H9 (cell line): ENCODE measurements at regions not wholly inside any gene's neighbourhood (a gene's known extent, or its start where the extent isn't known, plus 50 kb on each side); places are given as distances from the start of the nearest gene placed in this dataset.
A peak's percentile ranks its signal among the peaks of the same experiment; 100 is the strongest.
"Not testable (repeated sequence)": the region's sequence is repeated elsewhere in the genome, so short reads cannot be mapped to it uniquely, and the experiment has no call there.

ENCODE experiments used
- DNase-seq: peaks from one replicate; pipeline ENCODE4 v3.0.0-alpha.2; 2017
- H2AFZ ChIP-seq: one replicate; pipeline ENCODE4 v1.6.1; 2013; ENCODE audit warnings: mild to moderate bottlenecking, low read length, control low read depth, moderate library complexity
- H2AK5ac ChIP-seq: 2 replicates; pipeline ENCODE4 v1.6.1; 2013; ENCODE audit warnings: low read length, control low read depth, mixed read lengths; ENCODE audit not compliant: insufficient read length
- H2BK120ac ChIP-seq: one replicate; pipeline ENCODE4 v1.6.1; 2013; ENCODE audit warnings: low read depth, mild to moderate bottlenecking, low read length, control low read depth, inconsistent platforms; ENCODE audit not compliant: poor library complexity, severe bottlenecking
- H2BK12ac ChIP-seq: 2 replicates; pipeline ENCODE4 v1.6.1; 2013; ENCODE audit warnings: low read length, control low read depth, mixed read lengths, low read depth; ENCODE audit not compliant: insufficient read length
- H2BK15ac ChIP-seq: 2 replicates; pipeline ENCODE4 v1.6.1; 2013; ENCODE audit warnings: low read depth, low read length, control low read depth
- H2BK20ac ChIP-seq: one replicate; pipeline ENCODE4 v1.6.1; 2013; ENCODE audit warnings: low read depth, mild to moderate bottlenecking, low read length, control low read depth, inconsistent platforms; ENCODE audit not compliant: poor library complexity, severe bottlenecking
- H2BK5ac ChIP-seq: 2 replicates; pipeline ENCODE4 v1.6.1; 2013; ENCODE audit warnings: low read length, control low read depth, mixed read lengths; ENCODE audit not compliant: insufficient read length
- H3K14ac ChIP-seq: 2 replicates; pipeline ENCODE4 v1.6.1; 2013; ENCODE audit warnings: low read length, control low read depth; ENCODE audit not compliant: insufficient read depth
- H3K18ac ChIP-seq: 2 replicates; pipeline ENCODE4 v1.6.1; 2013; ENCODE audit warnings: low read depth, mild to moderate bottlenecking, mixed read lengths, low read length, control low read depth; ENCODE audit not compliant: insufficient read length
- H3K23ac ChIP-seq: 2 replicates; pipeline ENCODE4 v1.6.1; 2013; ENCODE audit warnings: low read length, control low read depth, mixed read lengths, low read depth; ENCODE audit not compliant: insufficient read length
- H3K23me2 ChIP-seq: 2 replicates; pipeline ENCODE4 v1.6.1; 2013; ENCODE audit warnings: low read depth, mild to moderate bottlenecking, mixed read lengths, low read length, control low read depth; ENCODE audit not compliant: insufficient read length, poor library complexity, severe bottlenecking
- H3K27ac ChIP-seq: 2 replicates; pipeline ENCODE4 v1.5.1; 2013; ENCODE audit warnings: low read length, control low read depth, mixed read lengths, low read depth; ENCODE audit not compliant: insufficient read length
- H3K27me3 ChIP-seq: 2 replicates; pipeline ENCODE4 v1.6.1; 2013; ENCODE audit warnings: low read length, control low read depth, inconsistent platforms; ENCODE audit not compliant: insufficient read depth
- H3K4ac ChIP-seq: 2 replicates; pipeline ENCODE4 v1.6.1; 2013; ENCODE audit warnings: low read depth, mild to moderate bottlenecking, control low read depth, inconsistent platforms, low read length, moderate library complexity
- H3K4me1 ChIP-seq: 2 replicates; pipeline ENCODE4 v1.6.1; 2013; ENCODE audit warnings: low read length, control low read depth, inconsistent platforms; ENCODE audit not compliant: insufficient read depth
- H3K4me2 ChIP-seq: 2 replicates; pipeline ENCODE4 v1.6.1; 2013; ENCODE audit warnings: low read length, control low read depth, mixed read lengths; ENCODE audit not compliant: insufficient read length, insufficient read depth
- H3K56ac ChIP-seq: 2 replicates; pipeline ENCODE4 v1.6.1; 2013; ENCODE audit warnings: low read depth, mild to moderate bottlenecking, mixed read lengths, low read length, control low read depth; ENCODE audit not compliant: insufficient read length
- H3K79me1 ChIP-seq: 2 replicates; pipeline ENCODE4 v1.6.1; 2013; ENCODE audit warnings: low read depth, mild to moderate bottlenecking, moderate library complexity, low read length, control low read depth, inconsistent platforms; ENCODE audit not compliant: insufficient read depth, poor library complexity, severe bottlenecking
- H3K79me2 ChIP-seq: 2 replicates; pipeline ENCODE4 v1.6.1; 2013; ENCODE audit warnings: low read length, control low read depth, inconsistent platforms; ENCODE audit not compliant: insufficient read depth
- H3K9ac ChIP-seq: 2 replicates; pipeline ENCODE4 v1.6.1; 2013; ENCODE audit warnings: low read length, control low read depth, mixed read lengths; ENCODE audit not compliant: insufficient read length; ENCODE audit errors: extremely low read depth
- H3K9me3 ChIP-seq: one replicate; pipeline ENCODE4 v1.6.1; 2013; ENCODE audit warnings: low read depth, low read length, inconsistent platforms; ENCODE audit not compliant: control insufficient read depth
- H3T11ph ChIP-seq: one replicate; pipeline ENCODE4 v1.6.1; 2013; ENCODE audit warnings: mild to moderate bottlenecking, low read length, control low read depth, inconsistent platforms
- H4K20me1 ChIP-seq: one replicate; pipeline ENCODE4 v1.6.1; 2013; ENCODE audit not compliant: control insufficient read depth, insufficient read length, insufficient read depth
- H4K5ac ChIP-seq: 2 replicates; pipeline ENCODE4 v1.6.1; 2013; ENCODE audit warnings: low read depth, mild to moderate bottlenecking, mixed read lengths, low read length, control low read depth; ENCODE audit not compliant: insufficient read length
- H4K8ac ChIP-seq: replicated peaks from 2 replicates; pipeline ENCODE4 v1.6.1; 2013; ENCODE audit warnings: low read length, control low read depth, mixed read lengths, low read depth; ENCODE audit not compliant: insufficient read length
- H4K91ac ChIP-seq: 2 replicates; pipeline ENCODE4 v1.6.1; 2013; ENCODE audit warnings: low read depth, mild to moderate bottlenecking, moderate library complexity, mixed read lengths, low read length, control low read depth; ENCODE audit not compliant: insufficient read length
- H3K27ac Mint-ChIP-seq, 3 experiments: 2 replicates in 2 of 3; 3 replicates in 1 of 3; pipeline ENCODE4 v1.8.0; 2020 to 2021; ENCODE audit warnings: mixed read lengths in 3 of 3, mild to moderate bottlenecking in 1 of 3, moderate library complexity in 1 of 3
- H3K27me3 Mint-ChIP-seq: 2 replicates; pipeline ENCODE4 v1.8.0; 2021; ENCODE audit warnings: low read depth, mild to moderate bottlenecking, moderate library complexity, mixed read lengths
- H3K36me3 Mint-ChIP-seq, 3 experiments: 2 replicates in 2 of 3; 3 replicates in 1 of 3; pipeline ENCODE4 v1.8.0; 2020 to 2021; ENCODE audit warnings: low read depth in 3 of 3, mixed read lengths in 3 of 3; ENCODE audit not compliant: insufficient read depth in 1 of 3
- H3K4me1 Mint-ChIP-seq, 2 experiments: 2 replicates each; pipeline ENCODE4 v1.8.0; 2020; ENCODE audit warnings: mixed read lengths in 2 of 2
- H3K4me3 Mint-ChIP-seq, 2 experiments: 2 replicates in 1 of 2; 3 replicates in 1 of 2; pipeline ENCODE4 v1.8.0; 2020 to 2021; ENCODE audit warnings: mild to moderate bottlenecking in 2 of 2, mixed read lengths in 2 of 2, moderate library complexity in 1 of 2
- H3K9me3 Mint-ChIP-seq, 2 experiments: 2 replicates in 1 of 2; 3 replicates in 1 of 2; pipeline ENCODE4 v1.8.0; 2020; ENCODE audit warnings: mild to moderate bottlenecking in 2 of 2, mixed read lengths in 2 of 2, moderate library complexity in 1 of 2
- CTCF ChIP-seq: fragments of 200-600 bp; sonication (generic); conservative IDR thresholded peaks from 3 replicates; pipeline ENCODE4 v1.8.0; 2021; ENCODE audit warnings: antibody characterized with exemption, mild to moderate bottlenecking
- WGBS: extraction: QIAGEN DNeasy Blood & Tissue Kit; methylation state at CpG from one replicate; pipeline ENCODE4 v1.1.7; 2013; ENCODE audit warnings: missing lambda C conversion rate, low lambda C conversion rate, mixed read lengths; ENCODE audit not compliant: insufficient read length; ENCODE audit errors: extremely low coverage; 5-methylcytosine and 5-hydroxymethylcytosine counted together

DNA sequence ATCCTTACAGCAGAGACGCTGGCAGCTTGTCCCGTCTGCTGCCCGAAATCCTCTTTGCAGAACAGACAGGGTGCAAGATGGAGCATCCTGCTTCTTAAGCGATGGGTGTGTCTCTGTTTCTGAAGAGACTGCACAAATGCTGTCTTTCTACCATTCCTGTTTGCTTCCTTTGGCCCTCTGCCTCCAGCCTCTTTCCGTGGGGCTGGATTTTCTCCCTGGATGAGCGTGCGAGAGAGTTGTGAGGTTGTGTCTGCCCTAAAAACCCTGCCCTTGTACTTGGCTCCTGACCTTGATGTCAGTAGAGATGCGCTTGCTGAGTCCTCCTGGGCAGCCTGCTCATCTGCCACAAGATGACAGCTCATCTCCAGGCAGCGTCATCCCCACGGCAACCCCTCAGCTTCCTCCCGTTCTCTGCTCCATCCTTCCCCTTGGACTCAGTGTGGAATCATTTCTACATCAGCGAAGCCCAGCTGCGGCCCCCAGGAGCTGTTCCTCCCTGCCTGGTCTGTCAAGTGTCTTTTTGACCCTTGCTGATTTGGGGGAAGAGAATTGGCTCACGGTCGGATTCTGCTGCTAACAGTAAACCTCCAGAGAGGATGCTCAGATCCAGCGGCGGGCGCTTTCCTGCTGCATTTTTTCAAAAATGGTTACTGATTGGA lies 246.2 kb downstream of the ASMT start:
- no peak for TF ChIP-seq CTCF
- no peak overlapping the region for H3K9ac ChIP-seq
- H3K9me3 Mint-ChIP-seq, result no peaks in the 10 kb centered on the region
- peaks cover 0 to 7% (median 0%) of the 10 kb centered on the region in 3 experiments; a peak in 1 of 7 replicates for H3K36me3 Mint-ChIP-seq
- no peak overlapping the region for H3K14ac ChIP-seq
- no peak overlapping the region for H4K5ac ChIP-seq
- no peaks in the 10 kb centered on the region; a peak in 2 of 4 replicates for H3K4me1 Mint-ChIP-seq
- peaks cover 5% of the 10 kb centered on the region; the same call in 1 of the 2 replicates for H3K27me3 Mint-ChIP-seq
- H3K4me1 ChIP-seq, result no peaks in the 10 kb centered on the region
- H3K56ac ChIP-seq, result no peak overlapping the region
- no peak overlapping the region for H3K4ac ChIP-seq
- no peak overlapping the region for H2BK120ac ChIP-seq
- no peak overlapping the region for H4K8ac ChIP-seq
- no peaks in the 10 kb centered on the region for H3K79me1 ChIP-seq
- no peak overlapping the region for H3K4me2 ChIP-seq
- H3T11ph ChIP-seq, result no peak overlapping the region
- no CpG with 5 or more reads among the region's 18 CpGs for WGBS
- H3K9me3 ChIP-seq, result no peaks in the 10 kb centered on the region
- no peaks in the 10 kb centered on the region for H4K20me1 ChIP-seq
- DNase-seq, result no peak
- no peaks in the 10 kb centered on the region for H3K27me3 ChIP-seq
- H2BK5ac ChIP-seq, result no peak overlapping the region
- H3K79me2 ChIP-seq, result no peaks in the 10 kb centered on the region
- H3K23me2 ChIP-seq, result no peaks in the 10 kb centered on the region
- no peak overlapping the region for H2BK12ac ChIP-seq
- no peak overlapping the region for H3K27ac ChIP-seq
- H3K4me3 Mint-ChIP-seq, result no peak overlapping the region
- no peak overlapping the region for H3K18ac ChIP-seq
- peak overlapping the region in 2 of 3 experiments; percentile 23 to 78; a peak in 1 of 7 replicates for H3K27ac Mint-ChIP-seq
- H2AFZ ChIP-seq, result no peak overlapping the region
- no peak overlapping the region for H3K23ac ChIP-seq
- H2BK15ac ChIP-seq, result no peak overlapping the region
- no peak overlapping the region for H2BK20ac ChIP-seq
- H4K91ac ChIP-seq, result no peak overlapping the region
- no peak overlapping the region for H2AK5ac ChIP-seq

DNA sequence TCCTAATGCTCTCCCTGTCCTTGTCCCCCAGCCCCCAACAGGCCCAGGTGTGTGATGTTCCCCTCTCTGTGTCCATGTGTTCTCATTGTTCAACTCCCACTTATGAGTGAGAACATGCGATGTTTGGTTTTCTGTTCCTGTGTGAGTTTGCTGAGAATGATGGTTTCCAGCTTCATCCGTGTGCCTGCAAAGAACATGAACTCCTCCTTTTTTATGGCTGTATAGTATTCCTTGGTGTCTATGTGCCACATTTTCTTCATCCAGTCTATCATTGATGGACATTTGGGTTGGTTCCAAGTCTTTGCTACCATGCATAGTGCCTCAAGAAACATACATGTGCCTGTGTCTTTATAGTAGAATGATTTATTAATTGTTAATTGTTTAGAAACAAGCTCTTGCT lies 249.1 kb downstream of the ASMT start:
- H2BK5ac ChIP-seq, H3K56ac ChIP-seq, H4K91ac ChIP-seq, H2AFZ ChIP-seq, DNase-seq, H3K9ac ChIP-seq, H3K4me2 ChIP-seq, H3K4me1 ChIP-seq, H3K79me2 ChIP-seq, H3K27ac ChIP-seq, H3K79me1 ChIP-seq, H2BK15ac ChIP-seq, H3K4ac ChIP-seq, H2BK20ac ChIP-seq, H2BK12ac ChIP-seq, H2AK5ac ChIP-seq, H3K9me3 Mint-ChIP-seq, H3K18ac ChIP-seq, H3K27me3 Mint-ChIP-seq, H3K14ac ChIP-seq, H3K36me3 Mint-ChIP-seq, H2BK120ac ChIP-seq, H3T11ph ChIP-seq, H3K27me3 ChIP-seq, H3K9me3 ChIP-seq, H3K23me2 ChIP-seq, H3K4me3 Mint-ChIP-seq, H3K23ac ChIP-seq, H4K5ac ChIP-seq, H4K8ac ChIP-seq, H4K20me1 ChIP-seq, H3K4me1 Mint-ChIP-seq: not testable (repeated sequence)
- H3K27ac Mint-ChIP-seq, result peak overlapping the region in 1 of 3 experiments; percentile 77; a peak in 1 of 7 replicates
- no CpG with 5 or more reads among the region's 2 CpGs for WGBS
